Body of pancreas (tissue), 4 donors: ENCODE measurements at regions not wholly inside any gene's neighbourhood (a gene's known extent, or its start where the extent isn't known, plus 50 kb on each side); places are given as distances from the start of the nearest gene placed in this dataset.
"Not testable (repeated sequence)": the region's sequence is repeated elsewhere in the genome, so short reads cannot be mapped to it uniquely, and the experiment has no call there.

Experiments used
- POLR2A ChIP-seq, 3 donors: fragments of 450-650 bp; IDR thresholded peaks; one replicate each; pipeline ENCODE4 v1.6.1; 2016; ENCODE audit warnings: antibody characterized with exemption in 3 of 3, mild to moderate bottlenecking in 2 of 3
- TF ChIP-seq, protein P1 (sequence below), 7 experiments: fragments of 450-650 bp in 4 of 7; fragments of 200-600 bp in 3 of 7; sonication (generic) in 3 of 7; IDR thresholded peaks; one replicate each; pipeline ENCODE4 v1.5.1; 2016 to 2019; ENCODE audit warnings: antibody characterized with exemption in 7 of 7

DNA sequence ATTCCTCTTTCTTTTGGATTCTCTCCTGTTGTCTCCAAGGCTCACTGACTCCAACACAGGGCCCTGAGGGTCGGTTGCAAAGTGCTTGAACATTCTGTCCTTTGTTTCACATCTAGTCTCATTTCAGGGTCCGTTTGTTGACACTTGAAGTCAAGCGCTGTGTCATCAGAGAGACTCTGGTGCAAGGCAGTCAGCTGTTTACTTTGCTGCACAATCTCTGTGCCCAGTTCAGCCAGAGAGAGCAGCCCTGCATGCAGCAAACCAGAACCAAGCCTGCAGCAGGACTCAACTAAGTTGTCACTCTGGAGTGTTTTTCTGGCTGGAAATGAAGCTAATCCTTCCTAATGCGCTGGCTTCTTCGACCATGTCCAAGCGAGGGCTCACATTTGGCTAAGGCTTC is 77.6 kb upstream of the DPP6 start:
- TF ChIP-seq POLR2A (IDR thresholded peaks at IDR 0.05): not testable (repeated sequence)
- TF ChIP-seq, protein P1, sequence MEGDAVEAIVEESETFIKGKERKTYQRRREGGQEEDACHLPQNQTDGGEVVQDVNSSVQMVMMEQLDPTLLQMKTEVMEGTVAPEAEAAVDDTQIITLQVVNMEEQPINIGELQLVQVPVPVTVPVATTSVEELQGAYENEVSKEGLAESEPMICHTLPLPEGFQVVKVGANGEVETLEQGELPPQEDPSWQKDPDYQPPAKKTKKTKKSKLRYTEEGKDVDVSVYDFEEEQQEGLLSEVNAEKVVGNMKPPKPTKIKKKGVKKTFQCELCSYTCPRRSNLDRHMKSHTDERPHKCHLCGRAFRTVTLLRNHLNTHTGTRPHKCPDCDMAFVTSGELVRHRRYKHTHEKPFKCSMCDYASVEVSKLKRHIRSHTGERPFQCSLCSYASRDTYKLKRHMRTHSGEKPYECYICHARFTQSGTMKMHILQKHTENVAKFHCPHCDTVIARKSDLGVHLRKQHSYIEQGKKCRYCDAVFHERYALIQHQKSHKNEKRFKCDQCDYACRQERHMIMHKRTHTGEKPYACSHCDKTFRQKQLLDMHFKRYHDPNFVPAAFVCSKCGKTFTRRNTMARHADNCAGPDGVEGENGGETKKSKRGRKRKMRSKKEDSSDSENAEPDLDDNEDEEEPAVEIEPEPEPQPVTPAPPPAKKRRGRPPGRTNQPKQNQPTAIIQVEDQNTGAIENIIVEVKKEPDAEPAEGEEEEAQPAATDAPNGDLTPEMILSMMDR (IDR thresholded peaks at IDR 0.05): not testable (repeated sequence)
